NCI-H2196 (cell line): ENCODE measurements at regions not wholly inside any gene's neighbourhood (a gene's known extent, or its start where the extent isn't known, plus 50 kb on each side); places are given as distances from the start of the nearest gene placed in this dataset.

Experiments
- DNase-seq: peaks from one replicate; lab custom pipeline; 2025; ENCODE audit not compliant: unreplicated experiment; lab: John Stamatoyannopoulos, UW

GRCh38 chr2:75390169-75390568 lies 170.6 kb downstream of the EVA1A start:
- no peak for DNase-seq

- DNase-seq, result no peak
Observed at GRCh38 chr2:75389271-75389670, 171.5 kb downstream of the EVA1A start.

- no peak for DNase-seq
Observed at GRCh38 chr2:75381032-75381431, 179.7 kb downstream of the EVA1A start.

- DNase-seq, result no peak
Observed at GRCh38 chr2:75379476-75380210, 180.3 kb upstream of the TACR1 start.

- DNase-seq, result peak; percentile 21
Observed at GRCh38 chr2:75375646-75376582, 176.6 kb upstream of the TACR1 start.

- peak; percentile 1 for DNase-seq
Observed at GRCh38 chr2:75374414-75374957, 175.2 kb upstream of the TACR1 start.

GRCh38 chr2:75367401-75367800 lies 168.1 kb upstream of the TACR1 start:
- no peak for DNase-seq

GRCh38 chr2:75361486-75361885 lies 162.2 kb upstream of the TACR1 start:
- no peak for DNase-seq

GRCh38 chr2:75360945-75361344 lies 161.6 kb upstream of the TACR1 start:
- DNase-seq, result no peak

GRCh38 chr2:75356865-75357264 lies 157.5 kb upstream of the TACR1 start:
- DNase-seq, result no peak

GRCh38 chr2:75353131-75353530 lies 153.8 kb upstream of the TACR1 start:
- DNase-seq, result no peak

GRCh38 chr2:75348307-75348706 lies 149.0 kb upstream of the TACR1 start:
- DNase-seq, result no peak

GRCh38 chr2:75344146-75344545 lies 144.8 kb upstream of the TACR1 start:
- no peak for DNase-seq

GRCh38 chr2:75342504-75343175 lies 143.3 kb upstream of the TACR1 start:
- DNase-seq, result no peak

GRCh38 chr2:75340560-75340959 lies 141.2 kb upstream of the TACR1 start:
- DNase-seq, result no peak

- DNase-seq, result no peak
Observed at GRCh38 chr2:75338461-75338860, 139.1 kb upstream of the TACR1 start.

GRCh38 chr2:75337619-75338018 lies 138.3 kb upstream of the TACR1 start:
- DNase-seq, result no peak

- DNase-seq, result no peak
Observed at GRCh38 chr2:75337016-75337415, 137.7 kb upstream of the TACR1 start.

GRCh38 chr2:75336451-75336850 lies 137.1 kb upstream of the TACR1 start:
- no peak for DNase-seq

GRCh38 chr2:75334076-75334475 lies 134.8 kb upstream of the TACR1 start:
- no peak for DNase-seq

GRCh38 chr2:75333646-75334045 lies 134.3 kb upstream of the TACR1 start:
- no peak for DNase-seq
